ENCODE measurements at regions not wholly inside any gene's neighbourhood (a gene's known extent, or its start where the extent isn't known, plus 50 kb on each side); places are given as distances from the start of the nearest gene placed in this dataset.
"Not testable (repeated sequence)": the region's sequence is repeated elsewhere in the genome, so short reads cannot be mapped to it uniquely, and the experiment has no call there.

DNA sequence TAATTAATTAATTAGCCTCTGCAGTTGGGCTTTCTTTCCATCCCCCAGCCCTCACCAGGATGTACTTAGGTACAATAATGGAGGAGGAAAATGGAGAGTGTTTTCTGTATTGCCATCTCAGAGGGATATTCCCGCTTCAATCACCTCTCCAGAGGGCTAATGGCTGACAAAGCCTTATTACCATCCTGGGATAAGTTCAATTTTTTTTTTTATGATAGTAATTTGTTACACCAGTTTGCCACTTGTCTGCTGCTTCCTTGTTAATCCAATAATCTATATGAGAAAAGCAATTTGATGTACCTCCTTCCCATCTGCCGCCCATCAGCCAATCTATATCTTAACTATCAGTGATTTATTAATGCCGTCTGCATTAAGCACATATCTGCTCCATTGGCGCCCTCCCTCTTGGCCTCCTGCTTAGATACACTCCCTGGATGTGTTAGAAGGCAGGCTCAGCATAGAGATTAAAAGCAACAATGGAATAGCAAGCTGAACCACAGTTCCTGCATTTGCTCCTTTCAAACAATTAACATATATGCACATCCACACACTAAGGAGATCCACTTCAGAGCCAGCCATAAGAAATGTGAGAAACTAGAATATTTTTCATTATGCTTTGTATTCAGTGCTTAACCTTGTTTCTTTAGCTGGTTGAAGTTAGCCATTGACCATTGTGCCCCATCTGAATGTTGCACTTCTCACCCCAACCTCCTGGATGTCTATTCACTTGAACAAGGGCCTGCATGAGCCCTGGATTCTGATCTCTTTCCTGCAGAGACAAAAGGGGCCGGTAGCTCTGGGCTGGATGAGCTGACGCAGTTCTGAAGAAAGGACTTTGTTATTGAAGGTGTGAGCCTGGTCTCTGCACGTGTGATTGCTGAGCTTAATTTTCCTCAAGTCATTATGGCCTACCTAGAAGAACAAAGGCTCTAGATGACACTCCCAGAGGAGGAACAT lies 237.3 kb upstream of the GAP43 start:
- no peak for DNase-seq

DNA sequence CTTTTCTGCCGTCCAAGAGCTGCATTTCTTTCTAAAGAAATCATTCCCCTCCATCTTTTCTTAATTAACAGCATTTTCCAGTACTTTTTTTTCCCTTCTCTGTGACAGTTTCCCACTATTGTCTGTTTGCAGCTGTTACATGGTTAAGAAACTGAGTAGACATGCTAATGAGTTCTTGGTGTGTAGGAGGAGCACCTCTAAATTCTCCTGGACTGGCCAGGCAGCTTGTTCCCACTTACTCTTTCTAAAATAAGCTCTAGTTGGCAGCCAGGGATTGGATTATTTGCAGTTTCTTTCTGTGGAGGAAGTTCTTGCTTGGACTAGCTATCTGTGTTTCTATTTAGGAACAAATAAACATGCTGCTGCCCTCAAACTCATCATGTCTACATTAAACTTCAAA lies 235.1 kb upstream of the GAP43 start:
- no peak for DNase-seq

DNA sequence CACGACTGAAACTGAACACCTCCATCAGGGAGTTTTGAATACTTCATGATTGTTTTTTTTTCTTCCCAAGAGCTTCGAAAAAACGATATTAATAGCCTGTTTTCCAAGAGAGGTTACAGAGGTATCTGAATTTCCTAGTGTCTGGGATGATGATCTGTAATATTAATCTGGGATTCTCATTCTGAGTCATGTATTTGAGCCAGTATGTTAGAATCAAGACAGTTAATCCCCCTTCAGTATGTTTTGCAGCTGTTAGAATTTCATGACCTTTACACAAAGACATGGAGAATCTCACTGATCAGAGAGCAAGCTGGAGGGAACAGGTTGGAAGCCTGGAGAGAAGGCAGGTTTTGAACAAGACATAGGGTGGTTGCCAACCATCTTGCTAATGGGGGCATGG lies 234.5 kb upstream of the GAP43 start:
- no peak for DNase-seq

DNA sequence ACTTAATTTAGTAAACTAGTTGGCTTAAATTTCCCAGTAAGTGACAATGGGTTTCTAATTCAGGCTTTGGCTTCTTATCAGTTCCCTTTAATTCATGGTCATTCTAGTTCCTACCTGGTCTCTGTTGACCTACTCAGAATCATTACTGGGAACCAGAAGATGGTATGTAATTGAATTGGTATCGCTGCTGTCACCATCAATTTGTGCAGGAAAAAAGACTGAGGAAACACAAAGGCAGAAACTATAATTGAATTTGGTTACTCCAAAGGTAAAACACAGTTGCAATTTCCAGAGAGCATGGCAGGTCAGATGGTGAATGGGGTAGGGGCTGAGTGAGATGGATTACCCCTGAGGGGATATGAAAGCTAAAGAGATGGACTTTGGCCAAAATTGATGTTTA lies 226.5 kb upstream of the GAP43 start:
- no peak for DNase-seq

DNA sequence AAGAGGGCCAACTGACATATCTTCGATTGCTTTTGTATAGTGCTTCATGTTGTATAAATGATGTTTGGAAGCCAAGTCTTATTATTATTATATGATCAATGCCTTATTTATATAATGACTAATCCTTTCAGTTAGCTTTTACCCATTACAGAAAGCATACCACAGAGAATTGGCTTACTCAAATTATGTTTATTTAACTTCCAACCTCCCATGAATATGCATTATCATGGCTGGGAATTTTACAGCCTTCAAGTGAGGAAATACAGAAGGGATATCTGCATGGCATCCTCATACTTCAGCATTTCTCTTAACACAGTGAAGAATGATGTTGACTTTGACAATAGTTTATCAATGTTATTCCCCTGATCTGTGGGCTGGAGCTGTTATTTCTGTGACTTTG lies 225.9 kb upstream of the GAP43 start:
- no peak for DNase-seq

DNA sequence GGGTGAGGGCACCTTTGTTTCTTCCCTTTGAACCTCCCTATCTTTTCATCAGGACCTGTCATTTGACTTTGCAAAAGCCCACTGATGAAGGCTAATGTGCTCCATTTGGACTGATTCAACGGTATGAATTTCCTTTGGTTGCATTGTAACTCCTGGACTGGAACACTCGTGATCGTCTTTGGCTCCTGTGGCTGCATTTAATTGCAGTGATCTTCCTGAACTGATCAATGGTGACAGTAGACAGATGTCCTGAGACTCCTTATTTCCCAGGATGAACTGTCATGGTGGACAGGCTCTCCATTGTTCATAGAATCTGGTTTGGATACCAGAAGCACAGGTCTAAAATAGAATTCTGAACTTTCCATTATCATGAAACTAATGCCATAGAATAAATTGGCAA lies 224.8 kb upstream of the GAP43 start:
- no peak for DNase-seq

DNA sequence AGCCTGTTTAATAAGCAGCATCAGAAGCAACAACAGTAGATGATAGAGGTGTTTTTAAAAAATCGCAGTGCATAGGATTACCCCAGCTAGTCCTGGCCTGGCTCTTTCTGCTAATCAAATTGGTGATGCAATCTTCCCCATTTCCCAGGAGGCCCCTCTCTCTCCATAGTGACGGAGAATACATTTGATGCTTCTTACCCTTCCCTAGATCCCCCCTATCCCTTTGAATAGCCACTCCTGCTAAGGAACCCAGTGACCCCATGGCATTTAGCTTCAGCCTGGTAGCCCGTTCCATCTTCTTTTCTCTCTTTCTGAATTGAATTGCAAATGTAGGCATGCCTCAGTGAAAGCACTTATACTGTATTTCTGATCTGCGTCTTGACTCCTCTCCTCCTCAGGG lies 223.6 kb upstream of the GAP43 start:
- DNase-seq: no peak

DNA sequence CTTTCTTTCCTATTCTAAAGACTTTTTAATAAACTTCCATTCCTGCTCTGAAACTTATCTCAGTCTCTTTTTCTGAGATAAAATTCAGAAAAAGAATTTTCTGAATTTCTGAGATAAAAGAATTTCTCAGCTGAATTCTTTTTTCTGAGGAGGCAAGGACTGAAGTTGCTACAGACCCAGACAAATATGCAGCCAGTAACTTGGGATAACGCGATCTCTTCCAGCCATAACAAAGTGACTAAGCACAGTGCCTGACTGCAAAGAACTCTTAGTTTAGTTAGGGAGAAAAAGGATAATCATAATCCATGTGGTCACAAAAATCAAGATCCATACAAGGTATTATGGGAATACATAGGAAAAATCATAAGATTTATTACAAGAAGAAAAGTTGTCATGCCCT lies 222.0 kb upstream of the GAP43 start:
- no peak for DNase-seq

DNA sequence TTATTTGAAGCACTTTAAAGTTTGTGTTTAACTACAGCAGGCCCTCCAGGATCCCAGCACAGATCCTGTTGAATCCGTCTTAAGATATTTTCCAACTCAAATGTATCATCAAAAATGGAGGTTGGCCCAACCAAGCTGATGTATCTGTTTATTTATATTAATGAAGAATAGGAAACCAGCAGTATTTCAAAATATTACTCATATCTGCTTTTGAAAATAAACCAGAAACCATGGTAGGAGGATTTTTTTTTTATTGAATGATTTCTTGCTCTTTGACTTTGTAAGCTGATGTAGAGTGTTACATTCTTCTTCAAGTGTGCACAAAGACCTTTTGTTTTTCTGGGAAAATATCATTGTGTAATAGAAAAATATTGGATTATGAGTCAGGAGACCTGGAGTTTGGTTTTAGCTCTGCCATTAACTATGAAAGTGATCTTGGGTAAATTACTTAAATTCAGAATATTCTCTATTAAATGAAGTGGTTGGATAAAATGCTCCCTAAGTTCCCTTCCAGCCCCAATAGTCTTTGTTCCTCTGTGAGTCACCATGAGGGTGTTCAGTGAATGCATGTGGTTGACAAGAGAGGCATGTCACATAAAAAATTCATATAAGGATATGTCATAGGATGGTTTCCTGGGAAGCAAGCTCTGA lies 221.3 kb upstream of the GAP43 start:
- DNase-seq: no peak

DNA sequence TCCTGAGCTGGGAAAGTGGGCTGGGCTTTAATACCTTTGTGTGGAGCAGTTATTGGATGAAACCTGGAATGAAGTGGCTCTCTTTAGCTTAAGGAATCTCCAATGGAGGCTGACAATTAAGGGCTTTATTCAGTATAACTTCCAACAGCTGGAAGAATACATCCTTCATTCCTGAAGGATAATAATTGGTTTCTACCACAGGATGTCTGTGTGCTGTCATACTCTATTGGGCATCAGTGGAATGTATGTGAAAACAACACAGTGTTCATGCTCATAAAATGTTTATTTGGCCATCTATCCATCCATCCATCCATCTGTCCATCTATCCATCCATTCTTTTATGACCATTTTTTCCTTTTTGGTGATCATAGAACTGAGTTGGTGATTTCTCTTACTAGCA lies 220.7 kb upstream of the GAP43 start:
- no peak for DNase-seq

DNA sequence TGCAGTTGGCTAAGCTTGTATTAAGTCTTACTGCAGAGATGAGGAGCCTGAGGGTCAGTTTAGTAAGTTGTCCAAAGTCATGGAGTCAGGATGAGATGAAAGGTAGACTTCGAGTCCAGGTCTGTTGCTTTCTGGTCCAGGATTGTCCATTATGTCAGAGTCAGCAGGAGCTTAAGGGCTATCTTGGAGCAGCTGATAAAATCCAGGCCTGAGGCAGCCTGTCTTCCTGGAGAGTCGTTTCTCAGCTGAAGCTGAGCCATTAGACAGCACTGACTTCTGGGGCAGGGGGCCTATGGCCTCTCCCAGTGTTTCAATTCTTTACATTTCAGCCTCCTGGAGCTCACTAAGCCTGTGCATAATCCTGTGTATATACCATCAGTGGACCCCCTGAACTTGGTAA lies 219.5 kb upstream of the GAP43 start:
- DNase-seq: no peak

DNA sequence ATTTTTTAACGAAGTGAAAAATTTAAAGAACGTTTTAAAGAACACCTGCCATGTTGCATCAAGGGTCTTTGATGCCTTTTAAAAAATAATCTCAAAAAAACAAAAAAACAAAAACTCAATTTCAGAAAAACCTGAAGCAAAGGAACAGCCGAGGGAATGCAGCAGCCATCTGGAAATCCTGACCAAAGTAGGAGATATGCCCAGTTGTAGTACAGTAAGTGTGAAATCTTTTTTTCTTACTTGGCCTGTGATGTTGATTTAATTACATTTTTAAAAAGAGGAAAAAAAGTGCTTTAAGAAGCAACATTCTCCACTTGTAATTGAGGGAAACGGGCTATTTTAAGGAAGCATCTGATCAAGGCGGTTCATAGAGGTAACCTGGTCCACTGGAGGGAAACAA lies 213.7 kb upstream of the GAP43 start:
- no peak for DNase-seq

DNA sequence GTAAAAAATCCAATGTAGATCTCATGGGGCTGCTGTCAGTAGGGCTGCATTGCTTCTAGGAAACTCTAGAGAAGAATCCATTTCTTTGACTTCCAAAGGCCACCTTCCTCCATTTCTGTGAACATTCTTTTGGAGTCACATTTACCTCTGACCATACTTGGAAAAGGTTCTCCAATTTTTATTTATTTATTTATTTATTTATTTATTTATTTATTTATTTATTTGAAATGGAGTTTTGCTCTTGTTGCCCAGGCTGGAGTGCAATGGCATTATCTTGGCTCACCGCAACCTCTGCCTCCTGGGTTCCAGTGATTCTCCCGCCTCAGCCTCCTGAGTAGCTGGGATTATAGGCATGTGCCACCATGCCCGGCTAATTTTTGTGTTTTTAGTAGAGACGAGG lies 208.7 kb upstream of the GAP43 start:
- not testable (repeated sequence) for DNase-seq

DNA sequence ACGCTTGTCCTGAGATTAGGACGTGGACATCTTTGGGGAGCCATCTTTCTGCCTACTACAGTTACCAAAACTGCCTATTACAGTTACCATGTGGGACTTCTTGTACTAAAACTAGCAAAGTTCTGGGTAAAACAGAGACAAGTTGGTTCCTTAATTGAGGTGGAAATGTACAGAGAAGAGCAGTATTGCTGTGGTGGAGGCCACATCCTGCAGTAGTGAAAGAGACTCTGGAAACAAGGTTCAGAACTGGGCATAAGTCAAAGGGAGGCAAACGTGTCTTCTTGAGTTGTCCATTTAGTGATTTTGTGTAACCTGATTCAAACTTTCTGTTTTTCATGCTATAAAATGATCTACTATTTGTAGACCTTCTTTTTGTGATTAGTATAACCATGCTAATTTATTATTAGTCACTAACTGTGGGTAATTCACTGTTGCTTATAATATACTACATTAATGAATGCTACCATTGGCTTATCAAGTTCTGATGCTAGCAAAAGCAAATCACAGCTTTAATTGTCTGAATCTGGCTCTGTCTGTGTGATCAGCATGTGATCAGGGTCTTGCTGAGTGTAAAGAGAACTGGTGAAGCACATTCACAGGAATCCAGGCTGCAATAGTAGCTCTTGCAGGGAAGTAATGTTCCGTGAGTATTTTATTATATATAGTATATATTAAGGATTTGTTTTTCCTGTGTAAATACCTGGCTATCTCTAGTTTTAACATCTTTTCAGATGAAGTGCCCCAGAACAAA lies 207.9 kb upstream of the GAP43 start:
- no peak for DNase-seq

DNA sequence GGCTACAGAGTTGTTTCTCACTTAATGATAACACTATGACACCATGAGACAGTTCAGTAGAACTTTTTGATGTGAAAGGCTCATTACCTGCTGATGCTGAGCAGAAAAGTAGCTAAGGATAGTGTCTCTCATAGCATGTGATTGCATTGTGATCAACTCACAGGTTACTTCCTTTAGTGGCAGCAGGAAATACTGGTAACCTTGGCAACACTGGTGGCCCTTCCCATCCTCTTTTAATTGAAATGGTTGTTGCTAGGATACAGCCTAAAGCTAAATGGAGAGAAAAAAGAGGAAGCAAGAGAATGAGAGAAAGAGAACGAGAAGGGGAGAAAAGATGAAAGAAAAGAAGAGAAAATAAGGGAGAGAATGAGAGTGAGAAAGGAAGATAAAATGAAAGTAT lies 204.7 kb upstream of the GAP43 start:
- DNase-seq: peak in 5 of 56 donors; percentile 1 to 26 (median 6)

DNA sequence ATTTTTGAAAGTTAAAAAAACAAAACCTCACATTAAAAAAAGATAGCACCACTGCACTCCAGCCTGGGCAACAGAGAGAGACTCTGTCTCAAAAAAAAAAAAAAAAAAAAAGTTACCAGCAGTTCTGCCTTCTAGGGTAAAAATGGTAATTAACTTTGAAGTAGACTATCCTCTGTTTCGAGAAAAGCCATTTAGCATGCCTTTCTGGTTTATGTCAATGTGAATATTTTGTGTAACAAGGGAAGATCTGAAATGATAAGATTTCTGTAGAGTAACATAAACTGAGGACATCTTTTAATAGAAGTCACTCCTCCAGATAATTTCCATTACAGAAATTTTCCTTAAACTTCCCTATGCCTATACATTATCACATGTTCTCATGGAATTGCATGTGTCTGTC lies 203.2 kb upstream of the GAP43 start:
- no peak for DNase-seq

DNA sequence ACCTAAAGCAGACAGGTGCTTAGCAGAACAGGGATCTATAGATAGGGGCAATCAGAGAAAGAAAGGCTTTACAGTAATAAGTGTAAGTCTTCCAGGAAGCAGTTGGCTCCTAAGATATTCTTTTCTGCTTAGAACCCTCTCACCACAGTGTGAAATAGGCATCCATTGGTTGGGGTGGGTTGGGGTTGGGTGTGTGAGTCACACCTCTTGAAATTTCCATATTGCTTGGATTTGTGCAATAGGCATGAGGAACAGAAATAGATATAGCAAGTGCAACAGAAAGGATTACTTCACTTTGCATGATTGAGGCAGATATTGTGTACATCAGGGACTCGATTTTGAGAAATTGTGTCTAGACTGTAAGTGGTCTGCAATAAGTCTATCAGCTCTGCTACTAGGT lies 200.1 kb upstream of the GAP43 start:
- DNase-seq: no peak

DNA sequence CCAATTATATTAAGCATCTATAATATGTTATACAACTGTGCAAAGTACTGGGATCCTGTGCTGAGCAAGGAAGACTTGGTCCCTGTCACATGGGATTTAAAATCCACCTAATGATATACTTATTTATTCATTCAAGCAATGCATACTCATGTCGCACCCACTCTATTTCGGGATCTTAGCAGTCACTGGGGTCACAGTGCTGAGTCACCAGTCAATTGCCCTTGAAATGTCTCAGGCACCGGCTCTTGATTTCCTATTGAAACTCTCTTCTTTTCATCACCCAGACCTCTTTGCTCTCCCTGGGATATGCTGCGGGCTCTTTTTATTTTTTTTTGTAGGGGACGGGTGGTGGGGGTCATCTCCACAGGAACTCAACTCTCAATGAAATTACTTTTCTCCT lies 194.5 kb upstream of the GAP43 start:
- DNase-seq: no peak

DNA sequence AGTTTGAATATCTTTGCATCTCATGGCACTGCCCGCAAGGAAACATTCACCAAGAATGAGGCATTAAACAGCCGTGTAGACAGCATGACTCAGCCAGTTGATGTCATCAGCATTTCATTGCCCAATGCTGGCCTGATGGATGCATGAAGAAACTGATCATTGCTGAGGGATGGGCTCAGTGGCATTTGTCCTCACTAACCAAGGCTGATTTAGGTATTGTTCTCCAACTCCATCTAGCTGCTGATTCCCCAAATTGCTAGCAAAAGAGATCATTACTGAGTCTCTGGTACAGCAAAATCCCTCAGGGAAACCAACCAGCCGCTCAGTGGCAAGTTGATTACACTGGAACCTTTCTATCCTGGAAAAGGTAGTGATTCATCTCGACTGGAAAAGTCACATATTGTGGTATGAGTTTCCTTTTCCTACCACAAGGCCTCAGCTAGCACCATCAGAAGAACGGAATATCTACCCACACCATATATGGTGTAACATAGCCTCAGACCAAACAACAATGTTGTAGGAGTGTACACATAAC lies 186.5 kb upstream of the GAP43 start:
- no peak for DNase-seq

DNA sequence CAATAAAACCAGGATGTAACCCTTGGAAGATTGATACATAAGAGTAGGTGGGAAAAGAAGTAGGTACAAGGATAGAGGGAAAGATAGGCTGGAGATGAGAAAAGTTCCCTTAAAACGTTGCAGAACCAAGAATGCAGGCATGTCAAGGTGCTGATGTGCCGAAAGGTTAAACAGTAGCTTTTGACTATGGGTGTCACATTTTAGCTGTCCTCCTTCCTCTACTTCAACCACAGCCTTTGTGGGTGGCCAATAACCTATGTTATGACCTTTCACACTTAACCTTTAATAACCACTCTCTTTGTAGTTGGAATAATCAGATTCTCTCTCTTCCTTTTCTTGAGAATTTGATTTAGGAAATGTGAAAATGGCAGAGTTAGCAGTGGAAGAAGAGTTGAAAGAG lies 184.5 kb upstream of the GAP43 start:
- no peak for DNase-seq

DNA sequence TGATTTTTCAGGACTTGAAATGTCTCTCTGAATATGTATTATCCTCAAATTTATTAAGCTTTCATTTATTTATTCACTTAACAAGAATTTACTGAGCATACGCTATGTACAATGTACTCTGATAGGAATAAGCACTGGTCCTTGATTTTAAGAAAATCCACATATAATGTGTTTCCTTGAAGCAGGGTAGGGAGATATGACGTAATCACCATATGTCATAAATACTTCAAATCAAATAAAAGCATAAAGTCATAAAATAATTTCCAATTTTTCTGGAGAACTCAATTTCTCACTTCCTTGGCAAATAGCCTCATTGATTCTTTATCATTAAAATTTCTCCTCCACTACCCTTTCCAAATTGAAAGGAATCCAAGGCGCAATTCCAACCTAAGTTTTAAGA lies 177.8 kb upstream of the GAP43 start:
- no peak for DNase-seq

DNA sequence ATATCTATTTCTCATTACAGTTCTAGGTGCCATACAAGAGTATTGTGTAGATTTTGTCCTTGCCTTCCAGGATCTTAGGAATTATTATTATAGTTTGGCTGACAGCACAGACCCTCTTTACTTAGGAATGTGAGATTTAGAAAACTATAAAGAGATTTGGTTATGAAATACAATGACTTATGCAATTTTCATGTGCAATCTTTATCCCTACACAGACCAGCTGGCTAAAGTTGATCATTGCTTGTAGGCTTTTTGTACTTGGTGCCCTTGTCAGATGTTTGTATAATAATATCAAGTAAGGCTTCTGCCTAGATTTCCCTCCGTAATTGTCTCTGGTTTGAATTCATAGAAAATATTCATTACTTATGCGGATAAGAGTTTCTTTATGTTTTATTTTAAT lies 174.5 kb upstream of the GAP43 start:
- DNase-seq: no peak

Data from nucleus accumbens (tissue), 56 donors.